ENCODE measurements at regions not wholly inside any gene's neighbourhood (a gene's known extent, or its start where the extent isn't known, plus 50 kb on each side); places are given as distances from the start of the nearest gene placed in this dataset.

DNA sequence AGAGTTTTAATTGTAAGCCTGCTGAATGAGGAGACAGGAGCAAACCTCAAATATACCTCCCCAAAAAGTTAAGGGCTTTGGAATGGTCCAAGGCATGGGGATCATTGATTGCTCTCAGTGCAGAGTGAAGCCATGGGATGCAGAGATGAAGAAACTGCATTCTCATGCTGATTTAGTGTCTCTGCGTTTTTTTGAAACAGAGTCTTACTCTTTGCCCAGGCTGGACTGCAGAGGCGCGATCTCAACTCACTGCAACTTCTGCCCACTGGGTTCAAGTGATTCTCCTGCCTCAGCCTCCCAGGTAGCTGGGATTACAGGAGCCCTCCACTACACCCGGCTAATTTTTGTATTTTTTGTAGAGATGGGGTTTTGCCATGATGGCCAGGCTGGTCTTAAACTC lies 99.3 kb upstream of the ETV3 start:
- DNase-seq (ENCODE audit: low read depth), result no peak
- no peak overlapping the region for H3K4me3 ChIP-seq (ENCODE audit: low read depth, low read length)
- no peak for TF ChIP-seq CTCF (conservative IDR thresholded peaks at IDR 0.05; ENCODE audit: low read depth, low read length)

DNA sequence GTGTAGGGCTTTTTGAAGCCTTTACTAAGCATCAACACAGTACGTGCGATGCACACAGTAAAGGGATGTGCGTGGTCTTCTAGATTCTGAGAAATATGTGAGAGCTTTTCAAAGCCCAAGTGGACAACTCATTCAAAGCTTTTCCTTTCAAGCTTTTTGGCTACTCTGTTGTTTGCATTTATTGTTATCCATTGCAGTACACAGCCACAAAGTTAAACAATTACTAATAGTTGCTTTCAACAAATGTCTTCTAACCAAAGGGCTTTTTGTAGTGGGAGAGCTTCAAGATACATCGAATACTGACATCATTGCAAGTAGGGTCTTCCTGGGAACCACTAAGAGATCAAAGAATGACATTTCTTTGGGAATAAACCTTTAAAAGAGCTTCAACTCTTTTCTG lies 97.9 kb upstream of the ETV3 start:
- DNase-seq (ENCODE audit: low read depth), result no peak
- TF ChIP-seq CTCF (conservative IDR thresholded peaks at IDR 0.05; ENCODE audit: low read depth, low read length), result no peak
- no peak overlapping the region for H3K4me3 ChIP-seq (ENCODE audit: low read depth, low read length)

DNA sequence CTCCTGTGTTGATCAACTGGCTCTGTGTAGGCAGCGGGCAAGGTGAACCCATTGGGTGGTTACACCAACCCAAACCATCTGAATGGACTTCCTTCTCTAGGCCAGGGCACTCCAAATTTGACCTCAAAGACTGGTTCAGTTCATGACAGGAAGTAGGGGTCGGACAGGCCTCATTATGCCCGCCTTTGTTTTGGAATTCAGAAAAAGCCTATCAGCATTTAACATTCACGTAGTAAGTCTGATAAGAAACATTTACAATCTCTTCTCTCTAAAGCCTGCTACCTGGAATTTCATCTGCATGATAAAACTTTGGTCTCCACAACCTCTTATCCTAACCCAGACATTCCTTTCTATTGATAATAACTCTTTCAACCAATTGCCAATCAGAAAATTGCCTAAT lies 97.1 kb upstream of the ETV3 start:
- no peak for DNase-seq (ENCODE audit: low read depth)
- no peak overlapping the region for H3K4me3 ChIP-seq (ENCODE audit: low read depth, low read length)
- no peak for TF ChIP-seq CTCF (conservative IDR thresholded peaks at IDR 0.05; ENCODE audit: low read depth, low read length)

- no peak for TF ChIP-seq CTCF (conservative IDR thresholded peaks at IDR 0.05; ENCODE audit: low read depth, low read length)
- DNase-seq (ENCODE audit: low read depth), result no peak
- no peak overlapping the region for H3K4me3 ChIP-seq (ENCODE audit: low read depth, low read length)
Measured at GRCh38 chr1:157234705-157235273, 96.6 kb upstream of the ETV3 start.

DNA sequence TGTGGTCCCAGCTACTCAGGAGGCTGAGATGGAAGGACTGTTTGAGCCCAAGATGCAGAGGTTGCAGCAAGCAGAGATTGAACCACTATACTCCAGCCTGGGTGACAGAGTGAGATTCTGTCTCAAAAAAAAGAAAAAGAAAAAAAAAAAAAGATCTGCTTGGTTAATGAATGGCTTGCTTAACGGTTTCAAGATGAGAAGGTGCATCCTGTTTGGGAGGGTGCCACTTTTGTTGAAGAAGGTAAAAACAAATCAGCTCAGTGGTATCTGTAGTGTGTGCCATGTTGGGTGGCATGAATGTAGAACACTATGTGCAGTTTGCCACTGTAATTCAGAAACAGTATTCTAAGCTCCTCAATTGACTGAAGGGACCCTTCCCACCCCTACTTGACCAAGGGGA lies 94.9 kb upstream of the ETV3 start:
- DNase-seq (ENCODE audit: low read depth), result no peak
- no peak for TF ChIP-seq CTCF (conservative IDR thresholded peaks at IDR 0.05; ENCODE audit: low read depth, low read length)
- H3K4me3 ChIP-seq (ENCODE audit: low read depth, low read length), result no peak overlapping the region

- no peak for TF ChIP-seq CTCF (conservative IDR thresholded peaks at IDR 0.05; ENCODE audit: low read depth, low read length)
- H3K4me3 ChIP-seq (ENCODE audit: low read depth, low read length), result no peak overlapping the region
- no peak for DNase-seq (ENCODE audit: low read depth)
Measured at GRCh38 chr1:157231846-157232525, 93.8 kb upstream of the ETV3 start.

GRCh38 chr1:157230500-157230899 lies 92.3 kb upstream of the ETV3 start:
- TF ChIP-seq CTCF (conservative IDR thresholded peaks at IDR 0.05; ENCODE audit: low read depth, low read length), result no peak

More at GRCh38 chr1:157230500-157230899, 92.3 kb upstream of the ETV3 start:
- H3K4me3 ChIP-seq (ENCODE audit: low read depth, low read length), result no peak overlapping the region
- DNase-seq (ENCODE audit: low read depth), result no peak

Measured in choroid plexus epithelial cell (primary cell).